ENCODE measurements at regions not wholly inside any gene's neighbourhood (a gene's known extent, or its start where the extent isn't known, plus 50 kb on each side); places are given as distances from the start of the nearest gene placed in this dataset.

DNA sequence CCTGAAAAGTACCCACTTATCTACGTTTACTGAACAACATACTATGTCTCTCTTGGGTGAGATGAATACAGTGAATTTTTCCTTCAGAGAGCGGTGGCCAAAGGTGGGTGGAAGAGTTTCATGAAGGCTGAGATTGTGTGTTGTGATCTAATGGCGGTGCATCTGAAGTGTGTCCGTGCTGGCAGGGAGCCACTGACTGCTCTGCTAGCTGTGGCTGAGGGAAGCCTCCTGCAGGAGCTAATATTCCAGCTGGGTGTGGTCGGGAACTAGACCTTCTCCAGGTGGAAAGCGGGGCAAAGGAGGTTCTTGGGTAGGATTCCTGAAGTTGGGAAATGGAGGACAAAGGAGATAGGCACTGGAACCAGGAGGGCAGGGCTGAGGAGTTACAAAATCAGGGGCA, 69.2 kb upstream of the GRB10 start:
- TF ChIP-seq, protein P1, sequence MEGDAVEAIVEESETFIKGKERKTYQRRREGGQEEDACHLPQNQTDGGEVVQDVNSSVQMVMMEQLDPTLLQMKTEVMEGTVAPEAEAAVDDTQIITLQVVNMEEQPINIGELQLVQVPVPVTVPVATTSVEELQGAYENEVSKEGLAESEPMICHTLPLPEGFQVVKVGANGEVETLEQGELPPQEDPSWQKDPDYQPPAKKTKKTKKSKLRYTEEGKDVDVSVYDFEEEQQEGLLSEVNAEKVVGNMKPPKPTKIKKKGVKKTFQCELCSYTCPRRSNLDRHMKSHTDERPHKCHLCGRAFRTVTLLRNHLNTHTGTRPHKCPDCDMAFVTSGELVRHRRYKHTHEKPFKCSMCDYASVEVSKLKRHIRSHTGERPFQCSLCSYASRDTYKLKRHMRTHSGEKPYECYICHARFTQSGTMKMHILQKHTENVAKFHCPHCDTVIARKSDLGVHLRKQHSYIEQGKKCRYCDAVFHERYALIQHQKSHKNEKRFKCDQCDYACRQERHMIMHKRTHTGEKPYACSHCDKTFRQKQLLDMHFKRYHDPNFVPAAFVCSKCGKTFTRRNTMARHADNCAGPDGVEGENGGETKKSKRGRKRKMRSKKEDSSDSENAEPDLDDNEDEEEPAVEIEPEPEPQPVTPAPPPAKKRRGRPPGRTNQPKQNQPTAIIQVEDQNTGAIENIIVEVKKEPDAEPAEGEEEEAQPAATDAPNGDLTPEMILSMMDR (IDR thresholded peaks at IDR 0.05; ENCODE audit: insufficient read depth, low read length) = no peak
- TF ChIP-seq POLR2AphosphoS5 (IDR thresholded peaks at IDR 0.05; ENCODE audit: low read depth) (no peak), GABPA (IDR thresholded peaks at IDR 0.05; ENCODE audit: low read depth) (no peak)
- TF ChIP-seq, protein P2, sequence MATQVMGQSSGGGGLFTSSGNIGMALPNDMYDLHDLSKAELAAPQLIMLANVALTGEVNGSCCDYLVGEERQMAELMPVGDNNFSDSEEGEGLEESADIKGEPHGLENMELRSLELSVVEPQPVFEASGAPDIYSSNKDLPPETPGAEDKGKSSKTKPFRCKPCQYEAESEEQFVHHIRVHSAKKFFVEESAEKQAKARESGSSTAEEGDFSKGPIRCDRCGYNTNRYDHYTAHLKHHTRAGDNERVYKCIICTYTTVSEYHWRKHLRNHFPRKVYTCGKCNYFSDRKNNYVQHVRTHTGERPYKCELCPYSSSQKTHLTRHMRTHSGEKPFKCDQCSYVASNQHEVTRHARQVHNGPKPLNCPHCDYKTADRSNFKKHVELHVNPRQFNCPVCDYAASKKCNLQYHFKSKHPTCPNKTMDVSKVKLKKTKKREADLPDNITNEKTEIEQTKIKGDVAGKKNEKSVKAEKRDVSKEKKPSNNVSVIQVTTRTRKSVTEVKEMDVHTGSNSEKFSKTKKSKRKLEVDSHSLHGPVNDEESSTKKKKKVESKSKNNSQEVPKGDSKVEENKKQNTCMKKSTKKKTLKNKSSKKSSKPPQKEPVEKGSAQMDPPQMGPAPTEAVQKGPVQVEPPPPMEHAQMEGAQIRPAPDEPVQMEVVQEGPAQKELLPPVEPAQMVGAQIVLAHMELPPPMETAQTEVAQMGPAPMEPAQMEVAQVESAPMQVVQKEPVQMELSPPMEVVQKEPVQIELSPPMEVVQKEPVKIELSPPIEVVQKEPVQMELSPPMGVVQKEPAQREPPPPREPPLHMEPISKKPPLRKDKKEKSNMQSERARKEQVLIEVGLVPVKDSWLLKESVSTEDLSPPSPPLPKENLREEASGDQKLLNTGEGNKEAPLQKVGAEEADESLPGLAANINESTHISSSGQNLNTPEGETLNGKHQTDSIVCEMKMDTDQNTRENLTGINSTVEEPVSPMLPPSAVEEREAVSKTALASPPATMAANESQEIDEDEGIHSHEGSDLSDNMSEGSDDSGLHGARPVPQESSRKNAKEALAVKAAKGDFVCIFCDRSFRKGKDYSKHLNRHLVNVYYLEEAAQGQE (IDR thresholded peaks at IDR 0.05; ENCODE audit: insufficient replicate concordance, low read depth) = no peak
